Parathyroid adenoma (tissue), 2 donors: ENCODE measurements at regions not wholly inside any gene's neighbourhood (a gene's known extent, or its start where the extent isn't known, plus 50 kb on each side); places are given as distances from the start of the nearest gene placed in this dataset.

Experiments
- H2AFZ ChIP-seq: fragments of 300-600 bp; sonication (generic); one replicate; pipeline ENCODE4 v1.7.0; 2017; ENCODE audit warnings: antibody characterized with exemption, mild to moderate bottlenecking
- H3K27ac ChIP-seq: fragments of 300-600 bp; sonication (generic); one replicate; pipeline ENCODE4 v1.7.0; 2017
- H3K27me3 ChIP-seq: fragments of 300-600 bp; sonication (generic); one replicate; pipeline ENCODE4 v1.7.0; 2017; ENCODE audit warnings: low read length; ENCODE audit not compliant: control insufficient read depth, insufficient read depth
- H3K36me3 ChIP-seq: fragments of 300-600 bp; sonication (generic); one replicate; pipeline ENCODE4 v1.7.0; 2017; ENCODE audit warnings: low read length; ENCODE audit not compliant: control insufficient read depth, insufficient read depth
- H3K4me1 ChIP-seq: fragments of 300-600 bp; sonication (generic); one replicate; pipeline ENCODE4 v1.7.0; 2017; ENCODE audit warnings: control low read depth
- H3K4me2 ChIP-seq: fragments of 300-600 bp; sonication (generic); one replicate; pipeline ENCODE4 v1.7.0; 2017; ENCODE audit warnings: low read length
- H3K4me3 ChIP-seq: fragments of 300-600 bp; sonication (generic); one replicate; pipeline ENCODE4 v1.7.0; 2017; ENCODE audit warnings: low read depth, low read length
- H3K79me2 ChIP-seq: fragments of 300-600 bp; sonication (generic); one replicate; pipeline ENCODE4 v1.7.0; 2017; ENCODE audit warnings: control low read depth
- H3K9ac ChIP-seq: fragments of 300-600 bp; sonication (generic); one replicate; pipeline ENCODE4 v1.7.0; 2017; ENCODE audit warnings: mild to moderate bottlenecking
- H3K9me3 ChIP-seq: fragments of 300-600 bp; sonication (generic); one replicate; pipeline ENCODE4 v1.7.0; 2017; ENCODE audit warnings: low read length; ENCODE audit not compliant: control insufficient read depth
- TF ChIP-seq, protein P1 (sequence below): fragments of 300-600 bp; sonication (generic); IDR thresholded peaks from one replicate; pipeline ENCODE4 v1.7.0; 2017; ENCODE audit warnings: antibody characterized with exemption, mild to moderate bottlenecking
- donor health status: primary hyperparathyroidism.

DNA sequence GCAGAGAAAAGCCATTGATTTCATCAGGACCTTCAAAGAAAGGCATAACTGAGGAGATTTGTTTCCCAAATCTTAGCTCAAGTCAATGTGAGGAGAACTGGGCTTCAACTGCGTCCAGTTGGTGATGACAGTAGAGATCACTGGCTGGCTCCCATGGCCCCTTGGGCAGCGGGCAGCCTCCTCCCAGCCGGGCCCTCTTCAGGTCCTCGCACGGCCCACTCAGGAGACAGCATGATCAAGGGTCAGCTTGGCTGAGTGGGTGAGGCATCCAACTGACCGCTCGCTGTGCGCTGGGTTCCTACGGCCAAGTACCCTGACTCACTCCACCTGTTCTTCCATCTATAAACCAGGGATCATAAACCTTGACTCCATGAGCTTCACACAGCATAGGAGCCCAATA, 274.0 kb downstream of the NSG2 start:
- no peak overlapping the region for H3K4me2 ChIP-seq
- H3K27ac ChIP-seq = no peak overlapping the region
- TF ChIP-seq, protein P1, sequence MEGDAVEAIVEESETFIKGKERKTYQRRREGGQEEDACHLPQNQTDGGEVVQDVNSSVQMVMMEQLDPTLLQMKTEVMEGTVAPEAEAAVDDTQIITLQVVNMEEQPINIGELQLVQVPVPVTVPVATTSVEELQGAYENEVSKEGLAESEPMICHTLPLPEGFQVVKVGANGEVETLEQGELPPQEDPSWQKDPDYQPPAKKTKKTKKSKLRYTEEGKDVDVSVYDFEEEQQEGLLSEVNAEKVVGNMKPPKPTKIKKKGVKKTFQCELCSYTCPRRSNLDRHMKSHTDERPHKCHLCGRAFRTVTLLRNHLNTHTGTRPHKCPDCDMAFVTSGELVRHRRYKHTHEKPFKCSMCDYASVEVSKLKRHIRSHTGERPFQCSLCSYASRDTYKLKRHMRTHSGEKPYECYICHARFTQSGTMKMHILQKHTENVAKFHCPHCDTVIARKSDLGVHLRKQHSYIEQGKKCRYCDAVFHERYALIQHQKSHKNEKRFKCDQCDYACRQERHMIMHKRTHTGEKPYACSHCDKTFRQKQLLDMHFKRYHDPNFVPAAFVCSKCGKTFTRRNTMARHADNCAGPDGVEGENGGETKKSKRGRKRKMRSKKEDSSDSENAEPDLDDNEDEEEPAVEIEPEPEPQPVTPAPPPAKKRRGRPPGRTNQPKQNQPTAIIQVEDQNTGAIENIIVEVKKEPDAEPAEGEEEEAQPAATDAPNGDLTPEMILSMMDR = no peak
- no peaks in the 10 kb centered on the region for H3K9me3 ChIP-seq
- no peaks in the 10 kb centered on the region for H3K27me3 ChIP-seq
- H3K4me1 ChIP-seq = no peaks in the 10 kb centered on the region
- H3K9ac ChIP-seq = no peak overlapping the region
- no peaks in the 10 kb centered on the region for H3K79me2 ChIP-seq
- H3K36me3 ChIP-seq = no peaks in the 10 kb centered on the region
- no peak overlapping the region for H2AFZ ChIP-seq
- no peak overlapping the region for H3K4me3 ChIP-seq

- H3K4me2 ChIP-seq = no peak overlapping the region
- H3K36me3 ChIP-seq = no peaks in the 10 kb centered on the region
- H3K27ac ChIP-seq = no peak overlapping the region
- H3K27me3 ChIP-seq = no peaks in the 10 kb centered on the region
- no peak overlapping the region for H3K4me3 ChIP-seq
- H3K79me2 ChIP-seq = no peaks in the 10 kb centered on the region
- H3K4me1 ChIP-seq = no peaks in the 10 kb centered on the region
- H2AFZ ChIP-seq = no peak overlapping the region
- H3K9ac ChIP-seq = no peak overlapping the region
- TF ChIP-seq, protein P1 = no peak
- H3K9me3 ChIP-seq = no peaks in the 10 kb centered on the region
Observed at GRCh38 chr5:174320051-174320450, 274.5 kb downstream of the NSG2 start.

DNA sequence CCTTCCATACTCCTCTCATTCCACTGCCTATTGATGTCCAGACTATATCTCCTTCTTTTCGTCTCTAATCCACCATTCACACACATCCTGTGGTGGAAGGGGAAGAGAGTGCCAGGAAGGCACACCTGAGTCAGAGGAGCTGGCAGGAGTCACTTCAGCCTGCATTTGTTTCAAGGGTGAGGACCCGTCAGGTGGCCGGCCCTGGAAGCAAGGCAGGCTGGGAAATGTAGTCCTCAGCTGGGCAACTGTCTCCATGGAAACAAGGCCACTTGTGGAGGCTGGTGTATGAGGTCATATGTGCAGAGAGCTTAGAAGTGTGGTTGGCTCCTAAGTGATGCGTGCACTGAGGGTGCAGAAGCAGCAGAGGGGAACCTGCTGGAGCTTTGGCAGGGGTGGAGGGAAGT, 278.4 kb downstream of the NSG2 start:
- Histone ChIP-seq H3K4me1 (no peaks in the 10 kb centered on the region), H3K27me3 (no peaks in the 10 kb centered on the region), H3K79me2 (no peaks in the 10 kb centered on the region), H3K36me3 (no peaks in the 10 kb centered on the region), H3K9ac (no peak overlapping the region), H3K9me3 (no peaks in the 10 kb centered on the region), H2AFZ (no peak overlapping the region), H3K4me2 (peak overlapping the region; percentile 60), H3K4me3 (peak overlapping the region; percentile 31), H3K27ac (no peak overlapping the region)
- TF ChIP-seq, protein P1 = no peak

GRCh38 chr5:174324680-174325079, 279.2 kb downstream of the NSG2 start:
- no peaks in the 10 kb centered on the region for H3K79me2 ChIP-seq
- H3K27me3 ChIP-seq = no peaks in the 10 kb centered on the region
- TF ChIP-seq, protein P1 = no peak
- H3K4me2 ChIP-seq = no peak overlapping the region
- H3K27ac ChIP-seq = no peak overlapping the region
- H3K4me3 ChIP-seq = no peak overlapping the region
- H3K4me1 ChIP-seq = no peaks in the 10 kb centered on the region
- H3K9me3 ChIP-seq = no peaks in the 10 kb centered on the region
- no peaks in the 10 kb centered on the region for H3K36me3 ChIP-seq
- no peak overlapping the region for H2AFZ ChIP-seq
- no peak overlapping the region for H3K9ac ChIP-seq

DNA sequence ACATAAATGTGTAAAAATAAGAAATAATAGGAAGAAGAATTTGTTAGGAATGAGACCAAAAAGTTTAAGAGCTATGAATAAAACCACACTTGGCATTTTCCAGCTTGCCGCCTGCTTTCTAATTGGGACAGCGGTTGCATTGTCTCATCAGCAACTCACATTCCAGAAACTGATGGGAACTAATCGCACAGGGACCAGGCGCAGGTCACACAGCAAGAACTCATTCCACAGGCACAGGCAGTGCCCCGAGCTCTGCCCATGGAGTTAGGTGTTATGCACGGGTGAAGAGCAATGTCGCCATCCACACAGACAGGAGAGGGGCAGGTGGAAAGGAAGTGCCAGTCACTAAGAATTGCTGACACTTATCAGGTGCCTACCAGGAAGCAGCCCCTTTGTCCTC, 279.9 kb downstream of the NSG2 start:
- H3K36me3 ChIP-seq = no peaks in the 10 kb centered on the region
- H2AFZ ChIP-seq = no peak overlapping the region
- no peak overlapping the region for H3K4me2 ChIP-seq
- no peaks in the 10 kb centered on the region for H3K4me1 ChIP-seq
- no peak overlapping the region for H3K27ac ChIP-seq
- TF ChIP-seq, protein P1 = no peak
- H3K4me3 ChIP-seq = no peak overlapping the region
- no peak overlapping the region for H3K9ac ChIP-seq
- H3K79me2 ChIP-seq = no peaks in the 10 kb centered on the region
- H3K9me3 ChIP-seq = no peaks in the 10 kb centered on the region
- H3K27me3 ChIP-seq = no peaks in the 10 kb centered on the region
